ENCODE measurements at regions not wholly inside any gene's neighbourhood (a gene's known extent, or its start where the extent isn't known, plus 50 kb on each side); places are given as distances from the start of the nearest gene placed in this dataset.

DNA sequence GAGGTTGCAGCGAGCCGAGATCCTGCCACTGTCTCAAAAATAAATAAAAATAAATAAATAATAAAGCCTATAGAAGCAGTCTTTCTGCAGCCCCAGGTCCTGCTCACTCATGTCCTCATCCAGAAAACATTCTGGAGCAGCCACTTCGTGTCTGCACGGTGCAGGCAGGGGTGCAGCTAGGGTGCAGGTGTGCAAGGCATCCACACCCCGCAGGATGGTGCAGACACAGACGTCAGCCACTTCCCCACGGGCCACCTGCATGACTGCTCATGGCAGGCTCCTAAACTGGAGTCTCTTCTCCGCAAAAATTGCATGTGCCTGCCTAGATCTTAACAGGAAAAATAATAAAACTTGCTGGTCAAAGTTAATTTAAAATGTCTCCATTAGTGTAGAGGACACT is 80.2 kb upstream of the SNTG2 start:
- H3F3A ChIP-seq (replicated peaks; ENCODE audit: insufficient read depth): no peaks in the 10 kb centered on the region
- H3K4me3 ChIP-seq (ENCODE audit: low read depth in 2 of 2, low read length in 1 of 2): no peak overlapping the region
- H3K4me1 ChIP-seq (ENCODE audit: control insufficient read depth in 1 of 2, insufficient read depth in 2 of 2, low read depth in 1 of 2, low read length in 1 of 2): peaks cover 0 to 25% of the 10 kb centered on the region in 2 experiments; a peak in 1 of 4 replicates
- H3K36me3 ChIP-seq (replicated peaks in 1 of 2; ENCODE audit: control insufficient read depth in 1 of 2, insufficient read depth in 2 of 2, low read length in 1 of 2): no peaks in the 10 kb centered on the region
- ChIA-PET POLR2A (no interaction called here), CTCF (no interaction called here)
- no peaks in the 10 kb centered on the region for H3K79me2 ChIP-seq (ENCODE audit: insufficient read depth)
- H4K20me1 ChIP-seq (ENCODE audit: insufficient read depth): no peaks in the 10 kb centered on the region
- no peak overlapping the region for H2AFZ ChIP-seq (ENCODE audit: low read depth)
- no peaks in the 10 kb centered on the region for H3K9me3 ChIP-seq
- H3K27me3 ChIP-seq (ENCODE audit: insufficient read depth): no peaks in the 10 kb centered on the region
- no peak overlapping the region for H3K27ac ChIP-seq (ENCODE audit: low read depth in 2 of 2, low read length in 1 of 2)
- no peak overlapping the region for H3K9ac ChIP-seq
- TF ChIP-seq CHD2 (IDR thresholded peaks at IDR 0.05; ENCODE audit: low read length, partially characterized antibody) (no peak), RXRA (IDR thresholded peaks at IDR 0.05; ENCODE audit: borderline replicate concordance, low read depth) (no peak), GATA2 (CRISPR knock-in tag; IDR thresholded peaks at IDR 0.05) (no peak), JUND (IDR thresholded peaks at IDR 0.05) (no peak), NFIC (IDR thresholded peaks at IDR 0.05; ENCODE audit: borderline replicate concordance) (no peak), MXI1 (IDR thresholded peaks at IDR 0.05; ENCODE audit: low read depth, low read length) (no peak), GABPA (IDR thresholded peaks at IDR 0.05; ENCODE audit: low read depth) (no peak), RAD21 (IDR thresholded peaks at IDR 0.05; ENCODE audit: low read length) (no peak), FOSL2 (IDR thresholded peaks at IDR 0.05; ENCODE audit: borderline replicate concordance, low read depth) (no peak), MEF2A (IDR thresholded peaks at IDR 0.05; ENCODE audit: borderline replicate concordance, low read depth) (no peak), FOXJ3 (CRISPR knock-in tag; IDR thresholded peaks at IDR 0.05) (no peak)
- TF ChIP-seq, protein P1, sequence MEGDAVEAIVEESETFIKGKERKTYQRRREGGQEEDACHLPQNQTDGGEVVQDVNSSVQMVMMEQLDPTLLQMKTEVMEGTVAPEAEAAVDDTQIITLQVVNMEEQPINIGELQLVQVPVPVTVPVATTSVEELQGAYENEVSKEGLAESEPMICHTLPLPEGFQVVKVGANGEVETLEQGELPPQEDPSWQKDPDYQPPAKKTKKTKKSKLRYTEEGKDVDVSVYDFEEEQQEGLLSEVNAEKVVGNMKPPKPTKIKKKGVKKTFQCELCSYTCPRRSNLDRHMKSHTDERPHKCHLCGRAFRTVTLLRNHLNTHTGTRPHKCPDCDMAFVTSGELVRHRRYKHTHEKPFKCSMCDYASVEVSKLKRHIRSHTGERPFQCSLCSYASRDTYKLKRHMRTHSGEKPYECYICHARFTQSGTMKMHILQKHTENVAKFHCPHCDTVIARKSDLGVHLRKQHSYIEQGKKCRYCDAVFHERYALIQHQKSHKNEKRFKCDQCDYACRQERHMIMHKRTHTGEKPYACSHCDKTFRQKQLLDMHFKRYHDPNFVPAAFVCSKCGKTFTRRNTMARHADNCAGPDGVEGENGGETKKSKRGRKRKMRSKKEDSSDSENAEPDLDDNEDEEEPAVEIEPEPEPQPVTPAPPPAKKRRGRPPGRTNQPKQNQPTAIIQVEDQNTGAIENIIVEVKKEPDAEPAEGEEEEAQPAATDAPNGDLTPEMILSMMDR (IDR thresholded peaks at IDR 0.05): no peak
- TF ChIP-seq, protein P2, sequence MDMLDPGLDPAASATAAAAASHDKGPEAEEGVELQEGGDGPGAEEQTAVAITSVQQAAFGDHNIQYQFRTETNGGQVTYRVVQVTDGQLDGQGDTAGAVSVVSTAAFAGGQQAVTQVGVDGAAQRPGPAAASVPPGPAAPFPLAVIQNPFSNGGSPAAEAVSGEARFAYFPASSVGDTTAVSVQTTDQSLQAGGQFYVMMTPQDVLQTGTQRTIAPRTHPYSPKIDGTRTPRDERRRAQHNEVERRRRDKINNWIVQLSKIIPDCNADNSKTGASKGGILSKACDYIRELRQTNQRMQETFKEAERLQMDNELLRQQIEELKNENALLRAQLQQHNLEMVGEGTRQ (IDR thresholded peaks at IDR 0.05; ENCODE audit: borderline replicate concordance, low read depth, low read length): no peak
- TF ChIP-seq, protein P3, sequence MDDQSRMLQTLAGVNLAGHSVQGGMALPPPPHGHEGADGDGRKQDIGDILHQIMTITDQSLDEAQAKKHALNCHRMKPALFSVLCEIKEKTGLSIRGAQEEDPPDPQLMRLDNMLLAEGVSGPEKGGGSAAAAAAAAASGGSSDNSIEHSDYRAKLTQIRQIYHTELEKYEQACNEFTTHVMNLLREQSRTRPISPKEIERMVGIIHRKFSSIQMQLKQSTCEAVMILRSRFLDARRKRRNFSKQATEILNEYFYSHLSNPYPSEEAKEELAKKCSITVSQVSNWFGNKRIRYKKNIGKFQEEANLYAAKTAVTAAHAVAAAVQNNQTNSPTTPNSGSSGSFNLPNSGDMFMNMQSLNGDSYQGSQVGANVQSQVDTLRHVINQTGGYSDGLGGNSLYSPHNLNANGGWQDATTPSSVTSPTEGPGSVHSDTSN (IDR thresholded peaks at IDR 0.05): no peak
- TF ChIP-seq, protein P4, sequence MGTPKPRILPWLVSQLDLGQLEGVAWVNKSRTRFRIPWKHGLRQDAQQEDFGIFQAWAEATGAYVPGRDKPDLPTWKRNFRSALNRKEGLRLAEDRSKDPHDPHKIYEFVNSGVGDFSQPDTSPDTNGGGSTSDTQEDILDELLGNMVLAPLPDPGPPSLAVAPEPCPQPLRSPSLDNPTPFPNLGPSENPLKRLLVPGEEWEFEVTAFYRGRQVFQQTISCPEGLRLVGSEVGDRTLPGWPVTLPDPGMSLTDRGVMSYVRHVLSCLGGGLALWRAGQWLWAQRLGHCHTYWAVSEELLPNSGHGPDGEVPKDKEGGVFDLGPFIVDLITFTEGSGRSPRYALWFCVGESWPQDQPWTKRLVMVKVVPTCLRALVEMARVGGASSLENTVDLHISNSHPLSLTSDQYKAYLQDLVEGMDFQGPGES (IDR thresholded peaks at IDR 0.05; ENCODE audit: low read depth, low read length): no peak
- no peak for DNase-seq
- no peak overlapping the region for H3K4me2 ChIP-seq
- 21% methylated on average over 6 of the region's 8 CpGs for WGBS (ENCODE audit: low lambda C conversion rate)
- no peaks in the 10 kb centered on the region for H3K9me2 ChIP-seq
